Neural cell (in vitro differentiated cells): ENCODE measurements at regions not wholly inside any gene's neighbourhood (a gene's known extent, or its start where the extent isn't known, plus 50 kb on each side); places are given as distances from the start of the nearest gene placed in this dataset.

Experiments
- EP300 ChIP-seq: fragments of 450-650 bp; conservative IDR thresholded peaks from 2 replicates; pipeline ENCODE4 v1.6.1; 2014; ENCODE audit warnings: antibody characterized with exemption, mild to moderate bottlenecking, moderate library complexity; ENCODE audit not compliant: poor library complexity, severe bottlenecking
- EZH2 ChIP-seq: fragments of 200-600, 300-800 bp; shearing (Covaris generic), sonication (generic); IDR thresholded peaks from 2 replicates; pipeline ENCODE4 v1.6.1; 2014; ENCODE audit warnings: antibody characterized with exemption, low read length, borderline replicate concordance, mild to moderate bottlenecking; ENCODE audit not compliant: insufficient read depth, poor library complexity, severe bottlenecking
- MXI1 ChIP-seq: fragments of 450-650 bp; conservative IDR thresholded peaks from 2 replicates; pipeline ENCODE4 v1.6.1; 2014; ENCODE audit warnings: antibody characterized with exemption, mild to moderate bottlenecking; ENCODE audit not compliant: poor library complexity, severe bottlenecking
- POLR2AphosphoS5 ChIP-seq: IDR thresholded peaks from 2 replicates; pipeline ENCODE4 v1.6.1; 2012
- RAD21 ChIP-seq: fragments of 450-650 bp; conservative IDR thresholded peaks from 2 replicates; pipeline ENCODE4 v1.6.1; 2014; ENCODE audit warnings: antibody characterized with exemption, mild to moderate bottlenecking, moderate library complexity
- SMC3 ChIP-seq: fragments of 450-650 bp; conservative IDR thresholded peaks from 2 replicates; pipeline ENCODE4 v1.6.1; 2014; ENCODE audit warnings: antibody characterized with exemption, mild to moderate bottlenecking, moderate library complexity; ENCODE audit not compliant: poor library complexity
- TAF1 ChIP-seq: IDR thresholded peaks from 2 replicates; pipeline ENCODE4 v1.6.1; 2012; ENCODE audit warnings: low read depth
- TF ChIP-seq, protein P1 (sequence below): fragments of 450-650 bp; IDR thresholded peaks from 2 replicates; pipeline ENCODE4 v1.5.1; 2014; ENCODE audit warnings: antibody characterized with exemption, mild to moderate bottlenecking, moderate library complexity; ENCODE audit not compliant: poor library complexity, severe bottlenecking
- TF ChIP-seq, protein P2 (sequence below): IDR thresholded peaks from 2 replicates; pipeline ENCODE4 v1.6.1; 2012; ENCODE audit warnings: borderline replicate concordance

GRCh38 chr1:239897458-239897857, 194.2 kb upstream of the FMN2 start:
- TF ChIP-seq, protein P1, sequence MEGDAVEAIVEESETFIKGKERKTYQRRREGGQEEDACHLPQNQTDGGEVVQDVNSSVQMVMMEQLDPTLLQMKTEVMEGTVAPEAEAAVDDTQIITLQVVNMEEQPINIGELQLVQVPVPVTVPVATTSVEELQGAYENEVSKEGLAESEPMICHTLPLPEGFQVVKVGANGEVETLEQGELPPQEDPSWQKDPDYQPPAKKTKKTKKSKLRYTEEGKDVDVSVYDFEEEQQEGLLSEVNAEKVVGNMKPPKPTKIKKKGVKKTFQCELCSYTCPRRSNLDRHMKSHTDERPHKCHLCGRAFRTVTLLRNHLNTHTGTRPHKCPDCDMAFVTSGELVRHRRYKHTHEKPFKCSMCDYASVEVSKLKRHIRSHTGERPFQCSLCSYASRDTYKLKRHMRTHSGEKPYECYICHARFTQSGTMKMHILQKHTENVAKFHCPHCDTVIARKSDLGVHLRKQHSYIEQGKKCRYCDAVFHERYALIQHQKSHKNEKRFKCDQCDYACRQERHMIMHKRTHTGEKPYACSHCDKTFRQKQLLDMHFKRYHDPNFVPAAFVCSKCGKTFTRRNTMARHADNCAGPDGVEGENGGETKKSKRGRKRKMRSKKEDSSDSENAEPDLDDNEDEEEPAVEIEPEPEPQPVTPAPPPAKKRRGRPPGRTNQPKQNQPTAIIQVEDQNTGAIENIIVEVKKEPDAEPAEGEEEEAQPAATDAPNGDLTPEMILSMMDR, result no peak
- no peak for TF ChIP-seq POLR2AphosphoS5
- no peak for TF ChIP-seq TAF1
- TF ChIP-seq EP300, result no peak
- no peak for TF ChIP-seq EZH2
- TF ChIP-seq, protein P2, sequence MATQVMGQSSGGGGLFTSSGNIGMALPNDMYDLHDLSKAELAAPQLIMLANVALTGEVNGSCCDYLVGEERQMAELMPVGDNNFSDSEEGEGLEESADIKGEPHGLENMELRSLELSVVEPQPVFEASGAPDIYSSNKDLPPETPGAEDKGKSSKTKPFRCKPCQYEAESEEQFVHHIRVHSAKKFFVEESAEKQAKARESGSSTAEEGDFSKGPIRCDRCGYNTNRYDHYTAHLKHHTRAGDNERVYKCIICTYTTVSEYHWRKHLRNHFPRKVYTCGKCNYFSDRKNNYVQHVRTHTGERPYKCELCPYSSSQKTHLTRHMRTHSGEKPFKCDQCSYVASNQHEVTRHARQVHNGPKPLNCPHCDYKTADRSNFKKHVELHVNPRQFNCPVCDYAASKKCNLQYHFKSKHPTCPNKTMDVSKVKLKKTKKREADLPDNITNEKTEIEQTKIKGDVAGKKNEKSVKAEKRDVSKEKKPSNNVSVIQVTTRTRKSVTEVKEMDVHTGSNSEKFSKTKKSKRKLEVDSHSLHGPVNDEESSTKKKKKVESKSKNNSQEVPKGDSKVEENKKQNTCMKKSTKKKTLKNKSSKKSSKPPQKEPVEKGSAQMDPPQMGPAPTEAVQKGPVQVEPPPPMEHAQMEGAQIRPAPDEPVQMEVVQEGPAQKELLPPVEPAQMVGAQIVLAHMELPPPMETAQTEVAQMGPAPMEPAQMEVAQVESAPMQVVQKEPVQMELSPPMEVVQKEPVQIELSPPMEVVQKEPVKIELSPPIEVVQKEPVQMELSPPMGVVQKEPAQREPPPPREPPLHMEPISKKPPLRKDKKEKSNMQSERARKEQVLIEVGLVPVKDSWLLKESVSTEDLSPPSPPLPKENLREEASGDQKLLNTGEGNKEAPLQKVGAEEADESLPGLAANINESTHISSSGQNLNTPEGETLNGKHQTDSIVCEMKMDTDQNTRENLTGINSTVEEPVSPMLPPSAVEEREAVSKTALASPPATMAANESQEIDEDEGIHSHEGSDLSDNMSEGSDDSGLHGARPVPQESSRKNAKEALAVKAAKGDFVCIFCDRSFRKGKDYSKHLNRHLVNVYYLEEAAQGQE, result no peak
- TF ChIP-seq RAD21, result no peak
- no peak for TF ChIP-seq SMC3
- no peak for TF ChIP-seq MXI1
